ENCODE measurements at regions not wholly inside any gene's neighbourhood (a gene's known extent, or its start where the extent isn't known, plus 50 kb on each side); places are given as distances from the start of the nearest gene placed in this dataset.
"Not testable (repeated sequence)": the region's sequence is repeated elsewhere in the genome, so short reads cannot be mapped to it uniquely, and the experiment has no call there.

GRCh38 chr1:243957141-243957540 lies 93.9 kb upstream of the ZBTB18 start (continued):
- no peak for TF ChIP-seq TCF7L2 (IDR thresholded peaks at IDR 0.05; ENCODE audit: low read depth, low read length)

- H3K36me3 ChIP-seq (replicated peaks in 1 of 2; ENCODE audit: control insufficient read depth in 1 of 2, insufficient read depth in 2 of 2, low read length in 2 of 2), result no peaks in the 10 kb centered on the region
- no peak for DNase-seq (ENCODE audit: low spot score)
- TF ChIP-seq ZNF230 (CRISPR knock-in tag; IDR thresholded peaks at IDR 0.05), result no peak
- TF ChIP-seq ZNF354B (CRISPR knock-in tag; IDR thresholded peaks at IDR 0.05), result no peak
- TF ChIP-seq ZNF160 (CRISPR knock-in tag; IDR thresholded peaks at IDR 0.05), result no peak
- ATAC-seq, result no peak
- no peak overlapping the region for H3K4me2 ChIP-seq (ENCODE audit: low read depth, low read length)
- H3K4me3 ChIP-seq (replicated peaks in 1 of 3; ENCODE audit: insufficient read depth in 1 of 3, low read depth in 2 of 3, low read length in 3 of 3), result no peak overlapping the region
- no peaks in the 10 kb centered on the region for H3K79me2 ChIP-seq (ENCODE audit: insufficient read depth, low read length)
- intact Hi-C loops (cut with micrococcal nuclease; ENCODE audit: unreplicated experiment), result no loop called here
- no peak for FAIRE-seq
- no peaks in the 10 kb centered on the region for H4K20me1 ChIP-seq (ENCODE audit: insufficient read depth, low read length)
- BruUV-seq (replicated peaks), result no TSS peak
- no peak overlapping the region for H2AFZ ChIP-seq (ENCODE audit: low read length)
- no peak overlapping the region for H3K27ac ChIP-seq (ENCODE audit: extremely low read length, insufficient read depth, low read length)
- peaks cover 0 to 26% of the 10 kb centered on the region in 2 experiments; a peak in 2 of 5 replicates for H3K27me3 ChIP-seq (ENCODE audit: control insufficient read depth in 1 of 2, insufficient read depth in 2 of 2, low read length in 2 of 2)
- ChIA-PET POLR2A (no interaction called here), CTCF (ENCODE audit: low intra/inter-chr PET ratio, low total read pairs) (no interaction called here)
- in situ Hi-C loops (cut with HindIII; ENCODE audit: extremely low pct_ligation_motif_present, low pct_unique_long_range_greater_than_20kb), result no loop called here
- H3K4me1 ChIP-seq (ENCODE audit: insufficient read depth, low read length), result no peaks in the 10 kb centered on the region
- whole genome bisulfite sequencing (ENCODE audit: low lambda C conversion rate), result 0% methylated on average over 3 of the region's 3 CpGs
- H3K9me3 ChIP-seq (ENCODE audit: low read length), result no peaks in the 10 kb centered on the region
- no peak overlapping the region for H3K9ac ChIP-seq (ENCODE audit: insufficient read depth, low read depth, low read length)
These were observed 94.6 kb upstream of the ZBTB18 start for GRCh38 chr1:243956450-243956849.

- H3K27ac ChIP-seq (ENCODE audit: extremely low read length, insufficient read depth, low read length); DNase-seq (ENCODE audit: low spot score); H3K4me2 ChIP-seq (ENCODE audit: low read depth, low read length); H4K20me1 ChIP-seq (ENCODE audit: insufficient read depth, low read length); in situ Hi-C loops (cut with HindIII; ENCODE audit: extremely low pct_ligation_motif_present, low pct_unique_long_range_greater_than_20kb); BruUV-seq (replicated peaks); FAIRE-seq; H3K4me3 ChIP-seq (replicated peaks in 1 of 3; ENCODE audit: insufficient read depth in 1 of 3, low read depth in 2 of 3, low read length in 3 of 3); POLR2A ChIA-PET; intact Hi-C loops (cut with micrococcal nuclease; ENCODE audit: unreplicated experiment); H3K4me1 ChIP-seq (ENCODE audit: insufficient read depth, low read length); H3K36me3 ChIP-seq (replicated peaks in 1 of 2; ENCODE audit: control insufficient read depth in 1 of 2, insufficient read depth in 2 of 2, low read length in 2 of 2); H3K9me3 ChIP-seq (ENCODE audit: low read length); H3K79me2 ChIP-seq (ENCODE audit: insufficient read depth, low read length); CTCF ChIA-PET (ENCODE audit: low intra/inter-chr PET ratio, low total read pairs); H2AFZ ChIP-seq (ENCODE audit: low read length); ATAC-seq; H3K9ac ChIP-seq (ENCODE audit: insufficient read depth, low read depth, low read length): not testable (repeated sequence)
- H3K27me3 ChIP-seq (ENCODE audit: control insufficient read depth in 1 of 2, insufficient read depth in 2 of 2, low read length in 2 of 2), result peaks cover 0 to 15% of the 10 kb centered on the region in 2 experiments; a peak in 2 of 5 replicates
- WGBS (ENCODE audit: low lambda C conversion rate), result 65% methylated on average over 11 of the region's 11 CpGs
These were observed 99.9 kb upstream of the ZBTB18 start for GRCh38 chr1:243951207-243951606.

All from HepG2 (cell line).